Stimulated activated CD8-positive, alpha-beta memory T cell treated with anti-CD3 and anti-CD28 coated beads, Interleukin-15, amount 100 ng/mL, for 4 hours (primary cell): ENCODE measurements at regions not wholly inside any gene's neighbourhood (a gene's known extent, or its start where the extent isn't known, plus 50 kb on each side); places are given as distances from the start of the nearest gene placed in this dataset.
"Not testable (repeated sequence)": the region's sequence is repeated elsewhere in the genome, so short reads cannot be mapped to it uniquely, and the experiment has no call there.

Source experiments
- DNase-seq, 2 donors: peaks; one replicate each; pipeline ENCODE4 v3.0.0-alpha.2; 2020; ENCODE audit warnings: low read depth in 2 of 2

- DNase-seq, result no peak
These were observed 81.0 kb upstream of the FOXQ1 start for GRCh38 chr6:1230689-1231605.

GRCh38 chr6:1230281-1230680 lies 81.6 kb upstream of the FOXQ1 start:
- DNase-seq, result no peak

DNA sequence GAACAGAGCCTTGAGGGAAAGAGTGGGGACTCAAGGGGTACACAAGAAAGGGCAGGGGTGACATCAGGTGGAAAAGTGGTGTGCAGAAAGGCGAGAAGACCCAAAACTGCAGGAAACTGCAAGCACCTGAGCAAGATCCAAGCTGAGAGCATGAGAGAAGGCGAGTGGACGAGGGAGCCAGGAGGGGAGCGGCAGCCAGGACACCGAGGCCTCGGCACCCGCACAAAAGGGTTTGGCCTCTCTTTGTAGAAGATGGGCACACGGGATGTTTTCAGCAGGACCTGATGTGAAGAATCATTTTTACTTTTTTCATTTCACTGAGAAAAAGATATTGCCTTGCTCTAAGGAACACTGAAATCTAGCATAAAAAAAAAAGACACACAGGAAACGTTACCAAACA lies 82.1 kb upstream of the FOXQ1 start:
- DNase-seq, result no peak

- no peak for DNase-seq
These were observed 82.6 kb upstream of the FOXQ1 start for GRCh38 chr6:1229301-1229700.

- no peak for DNase-seq
These were observed 83.1 kb upstream of the FOXQ1 start for GRCh38 chr6:1228754-1229191.

DNA sequence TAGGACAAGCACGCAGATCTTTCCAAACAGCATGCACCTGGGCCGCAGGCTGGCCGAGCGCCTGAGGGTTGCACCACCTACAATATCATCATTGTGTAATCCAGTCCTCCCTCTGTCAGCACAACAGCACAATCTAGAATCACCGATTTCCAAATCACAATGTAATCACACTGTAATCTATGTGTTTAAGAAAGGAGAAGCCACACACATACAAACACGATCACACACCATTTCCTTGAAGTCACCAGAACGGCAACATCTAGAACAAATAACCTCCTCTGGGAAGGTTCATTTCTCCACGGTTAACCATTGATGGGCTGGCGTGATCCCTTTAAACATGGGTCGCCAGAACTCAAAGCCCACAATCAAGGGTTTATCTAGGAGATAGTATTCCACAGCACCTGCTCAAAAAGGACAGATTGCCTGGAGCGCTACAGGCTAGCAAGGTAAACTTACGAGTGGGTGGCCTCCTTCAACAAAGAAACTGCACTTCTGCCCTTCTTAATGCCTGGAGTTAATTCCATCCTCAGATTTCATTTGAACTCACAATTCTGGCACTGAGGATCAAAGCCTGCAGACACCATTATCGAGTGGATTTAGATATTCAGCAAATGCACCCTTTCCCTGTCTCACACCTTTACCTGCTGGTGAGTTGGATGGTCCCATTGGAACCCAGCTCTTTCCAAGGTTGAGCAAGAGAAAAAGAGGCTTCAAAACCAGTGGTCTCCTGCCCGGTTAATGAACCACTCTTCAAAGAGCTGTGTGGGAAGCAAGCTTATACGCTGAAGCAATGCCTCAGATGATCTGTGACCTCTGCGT lies 83.8 kb upstream of the FOXQ1 start:
- no peak for DNase-seq

GRCh38 chr6:1227600-1227934 lies 84.3 kb upstream of the FOXQ1 start:
- DNase-seq, result no peak

DNA sequence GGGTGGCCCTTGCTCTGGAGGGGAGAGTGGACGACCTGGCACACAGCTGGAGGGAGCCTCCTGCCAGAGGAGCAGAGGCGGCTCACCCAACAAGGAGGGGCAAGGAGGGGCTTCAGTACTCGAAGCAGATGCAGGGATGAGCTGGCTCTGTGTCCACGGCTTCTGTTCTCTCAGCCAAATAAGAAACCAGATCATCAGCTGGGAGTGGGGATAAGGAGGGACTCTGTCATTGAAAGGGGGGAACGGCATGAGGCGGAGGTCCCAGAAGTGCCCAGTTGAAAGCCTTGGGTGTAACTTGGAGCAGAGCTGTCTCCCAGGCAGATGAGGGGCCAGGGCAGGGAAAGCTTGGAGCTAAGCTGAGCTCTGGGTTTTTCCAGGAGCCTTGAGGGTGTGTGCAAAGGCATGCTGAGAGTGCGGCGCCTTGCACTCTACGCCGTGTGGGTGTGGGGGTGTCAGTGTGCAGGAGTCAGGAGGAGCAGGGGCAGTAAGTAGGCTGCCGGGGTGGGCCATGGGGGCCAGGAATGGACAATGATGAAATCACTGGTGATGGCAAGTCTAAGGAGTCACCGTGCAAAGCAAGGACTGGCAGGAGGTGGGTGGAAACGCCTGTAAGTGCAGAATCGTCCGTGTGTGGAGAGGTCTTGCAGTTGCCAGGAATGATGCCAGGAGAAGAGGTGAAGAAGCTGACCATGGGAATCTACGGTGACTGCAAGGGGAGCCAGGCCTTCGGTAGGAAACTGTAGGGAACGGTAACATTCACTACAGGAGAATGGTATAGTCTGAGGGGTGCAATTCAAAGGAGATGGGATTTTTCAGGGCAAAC lies 85.4 kb upstream of the FOXQ1 start:
- DNase-seq, result no peak

DNA sequence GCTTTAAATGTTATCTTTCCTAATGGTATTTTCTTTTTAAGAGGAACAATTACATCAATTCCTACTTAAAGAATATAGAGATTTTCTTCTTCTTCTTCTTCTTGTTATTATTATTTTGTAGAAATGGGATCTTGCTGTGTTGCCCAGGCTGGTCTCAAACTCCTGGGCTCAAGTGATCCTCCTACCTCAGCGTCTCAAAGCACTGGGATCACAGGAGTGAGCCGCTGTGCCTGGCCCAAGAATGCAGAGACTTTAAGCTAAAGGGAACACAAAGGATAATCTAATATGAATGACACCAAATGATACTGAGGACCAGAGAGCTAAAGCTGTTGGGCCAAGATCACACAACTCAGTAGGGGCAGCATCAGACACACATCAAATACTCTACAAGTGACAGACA lies 87.4 kb upstream of the FOXQ1 start:
- no peak for DNase-seq

GRCh38 chr6:1222728-1223595 lies 88.9 kb upstream of the FOXQ1 start:
- DNase-seq, result no peak

DNA sequence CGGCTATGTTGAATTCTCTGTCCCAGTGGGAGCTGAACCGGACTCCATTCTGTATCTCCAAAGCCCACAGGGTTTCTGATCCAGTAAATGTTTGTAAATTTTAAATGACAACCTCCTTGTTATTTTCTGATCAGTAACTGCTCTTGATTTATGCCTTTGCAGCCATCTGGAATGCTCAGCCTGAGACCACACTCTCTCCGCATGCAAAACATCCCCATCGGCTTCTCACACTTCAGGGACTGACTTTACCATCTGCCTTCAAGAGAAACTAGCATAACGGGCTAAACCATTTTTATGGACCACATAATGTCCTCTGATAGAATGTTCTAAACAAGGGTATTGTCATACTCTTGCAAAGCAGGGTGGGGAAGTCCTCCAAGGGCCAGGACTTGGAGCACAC lies 94.5 kb upstream of the FOXQ1 start:
- DNase-seq, result no peak

- DNase-seq, result no peak
These were observed 95.4 kb upstream of the FOXQ1 start for GRCh38 chr6:1216488-1216974.

GRCh38 chr6:1215884-1216487 lies 95.9 kb upstream of the FOXQ1 start:
- DNase-seq, result no peak

GRCh38 chr6:1215023-1215422 lies 96.9 kb upstream of the FOXQ1 start:
- no peak for DNase-seq

DNA sequence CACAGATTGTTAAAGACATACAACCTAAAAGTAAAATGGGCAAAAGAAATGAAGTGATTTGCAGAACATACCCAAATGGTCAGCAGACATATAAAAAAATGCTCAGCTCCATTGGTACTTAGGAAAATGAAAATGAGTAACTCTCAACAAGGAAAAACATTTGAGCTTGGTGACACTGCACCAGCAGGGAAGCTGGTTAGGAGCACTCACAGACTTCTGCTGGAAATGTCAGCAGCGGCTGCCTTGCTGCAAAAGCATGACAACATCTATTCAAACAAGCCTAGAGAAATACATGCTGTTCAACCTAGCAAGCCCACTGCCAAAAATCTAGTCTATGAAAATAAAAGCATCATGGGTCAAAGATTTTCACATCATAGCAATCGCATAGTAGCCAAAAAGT lies 99.0 kb upstream of the FOXQ1 start:
- DNase-seq, result no peak

DNA sequence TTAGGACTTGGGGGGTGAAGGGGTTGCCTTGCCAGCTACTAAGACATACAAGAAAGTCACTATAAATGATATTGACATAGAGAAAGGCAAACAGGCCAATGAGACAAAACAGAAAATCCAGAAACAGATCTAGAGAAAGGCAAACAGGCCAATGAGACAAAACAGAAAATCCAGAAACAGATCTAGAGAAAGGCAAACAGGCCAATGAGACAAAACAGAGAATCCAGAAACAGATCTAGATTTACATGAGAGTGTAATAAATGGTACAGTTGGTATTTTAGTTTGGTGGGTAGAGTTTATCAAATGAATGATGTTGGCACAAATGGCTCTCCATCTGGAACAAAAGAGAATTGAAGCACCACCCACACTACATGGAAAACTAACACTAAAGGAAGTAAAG lies 99.8 kb upstream of the FOXQ1 start:
- not testable (repeated sequence) for DNase-seq

GRCh38 chr6:1210631-1211030 lies 101.3 kb upstream of the FOXQ1 start:
- not testable (repeated sequence) for DNase-seq

DNA sequence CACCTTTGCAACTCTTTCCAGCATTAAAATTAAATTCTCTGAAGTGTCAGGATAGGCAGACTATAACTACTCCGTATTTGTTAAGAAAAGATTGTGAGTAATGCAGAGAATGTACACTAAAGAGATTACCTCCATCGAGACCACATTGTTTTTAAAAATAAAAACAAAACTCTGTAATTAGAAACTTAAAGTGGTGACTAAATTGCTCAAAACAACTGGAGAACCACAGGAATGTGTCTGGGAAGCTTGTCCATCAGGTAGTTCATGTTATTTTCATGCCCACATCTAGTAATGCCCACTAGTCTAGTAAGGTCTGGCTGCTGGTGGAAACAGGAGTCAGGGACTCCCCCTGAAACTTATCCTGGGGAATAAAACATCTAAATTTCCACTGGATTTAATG lies 103.0 kb upstream of the FOXQ1 start:
- no peak for DNase-seq

DNA sequence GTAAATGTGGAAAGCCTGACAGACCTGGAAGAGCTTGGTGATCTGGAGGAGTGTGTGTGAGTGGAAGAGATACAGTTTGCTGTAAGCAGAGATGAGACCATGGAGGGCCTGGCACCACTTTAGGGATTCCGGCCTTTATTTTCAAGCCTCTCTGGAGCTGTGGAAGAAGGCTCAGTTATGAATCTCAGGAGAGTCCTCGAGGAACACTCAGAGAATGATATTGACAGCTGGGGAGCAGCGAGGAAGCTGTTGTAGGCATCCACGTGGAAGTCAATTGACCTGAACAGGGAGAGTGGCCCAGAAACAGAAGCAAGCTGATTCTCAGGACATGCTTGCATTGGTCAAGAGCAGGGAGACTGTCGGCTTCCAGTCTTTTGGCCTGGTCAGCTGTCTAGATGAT lies 108.4 kb upstream of the FOXQ1 start:
- no peak for DNase-seq

- no peak for DNase-seq
These were observed 109.7 kb upstream of the FOXQ1 start for GRCh38 chr6:1202201-1202600.
